NB4 (cell line): ENCODE measurements at regions not wholly inside any gene's neighbourhood (a gene's known extent, or its start where the extent isn't known, plus 50 kb on each side); places are given as distances from the start of the nearest gene placed in this dataset.
A peak's percentile ranks its signal among the peaks of the same experiment; 100 is the strongest.

ENCODE experiments used
- DNase-seq: peaks from one replicate; pipeline ENCODE4 v3.0.0; 2010; ENCODE audit warnings: low read depth
- H3K4me3 ChIP-seq: one replicate; pipeline ENCODE4 v1.5.1; 2011; ENCODE audit warnings: mild to moderate bottlenecking, low read depth, low read length, moderate library complexity
- MYC ChIP-seq: IDR thresholded peaks from 2 replicates; pipeline ENCODE4 v1.6.1; 2011; ENCODE audit warnings: low read depth, low read length
- POLR2A ChIP-seq: IDR thresholded peaks from 2 replicates; pipeline ENCODE4 v1.6.1; 2011; ENCODE audit warnings: mild to moderate bottlenecking; ENCODE audit not compliant: insufficient read length; ENCODE audit errors: extremely low read depth
- TF ChIP-seq, protein P1 (sequence below): IDR thresholded peaks from one replicate; pipeline ENCODE4 v1.5.1; 2012; ENCODE audit warnings: low read depth, low read length
- TF ChIP-seq, protein P2 (sequence below): IDR thresholded peaks from 2 replicates; pipeline ENCODE4 v1.6.1; 2011; ENCODE audit warnings: low read depth, low read length

- TF ChIP-seq POLR2A (no peak), MYC (no peak)
- TF ChIP-seq, protein P1, sequence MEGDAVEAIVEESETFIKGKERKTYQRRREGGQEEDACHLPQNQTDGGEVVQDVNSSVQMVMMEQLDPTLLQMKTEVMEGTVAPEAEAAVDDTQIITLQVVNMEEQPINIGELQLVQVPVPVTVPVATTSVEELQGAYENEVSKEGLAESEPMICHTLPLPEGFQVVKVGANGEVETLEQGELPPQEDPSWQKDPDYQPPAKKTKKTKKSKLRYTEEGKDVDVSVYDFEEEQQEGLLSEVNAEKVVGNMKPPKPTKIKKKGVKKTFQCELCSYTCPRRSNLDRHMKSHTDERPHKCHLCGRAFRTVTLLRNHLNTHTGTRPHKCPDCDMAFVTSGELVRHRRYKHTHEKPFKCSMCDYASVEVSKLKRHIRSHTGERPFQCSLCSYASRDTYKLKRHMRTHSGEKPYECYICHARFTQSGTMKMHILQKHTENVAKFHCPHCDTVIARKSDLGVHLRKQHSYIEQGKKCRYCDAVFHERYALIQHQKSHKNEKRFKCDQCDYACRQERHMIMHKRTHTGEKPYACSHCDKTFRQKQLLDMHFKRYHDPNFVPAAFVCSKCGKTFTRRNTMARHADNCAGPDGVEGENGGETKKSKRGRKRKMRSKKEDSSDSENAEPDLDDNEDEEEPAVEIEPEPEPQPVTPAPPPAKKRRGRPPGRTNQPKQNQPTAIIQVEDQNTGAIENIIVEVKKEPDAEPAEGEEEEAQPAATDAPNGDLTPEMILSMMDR, result no peak
- TF ChIP-seq, protein P2, sequence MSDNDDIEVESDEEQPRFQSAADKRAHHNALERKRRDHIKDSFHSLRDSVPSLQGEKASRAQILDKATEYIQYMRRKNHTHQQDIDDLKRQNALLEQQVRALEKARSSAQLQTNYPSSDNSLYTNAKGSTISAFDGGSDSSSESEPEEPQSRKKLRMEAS, result no peak
- no peak overlapping the region for H3K4me3 ChIP-seq
- DNase-seq, result no peak
Observed at GRCh38 chr3:66692766-66693150, 191.9 kb upstream of the LRIG1 start.

DNA sequence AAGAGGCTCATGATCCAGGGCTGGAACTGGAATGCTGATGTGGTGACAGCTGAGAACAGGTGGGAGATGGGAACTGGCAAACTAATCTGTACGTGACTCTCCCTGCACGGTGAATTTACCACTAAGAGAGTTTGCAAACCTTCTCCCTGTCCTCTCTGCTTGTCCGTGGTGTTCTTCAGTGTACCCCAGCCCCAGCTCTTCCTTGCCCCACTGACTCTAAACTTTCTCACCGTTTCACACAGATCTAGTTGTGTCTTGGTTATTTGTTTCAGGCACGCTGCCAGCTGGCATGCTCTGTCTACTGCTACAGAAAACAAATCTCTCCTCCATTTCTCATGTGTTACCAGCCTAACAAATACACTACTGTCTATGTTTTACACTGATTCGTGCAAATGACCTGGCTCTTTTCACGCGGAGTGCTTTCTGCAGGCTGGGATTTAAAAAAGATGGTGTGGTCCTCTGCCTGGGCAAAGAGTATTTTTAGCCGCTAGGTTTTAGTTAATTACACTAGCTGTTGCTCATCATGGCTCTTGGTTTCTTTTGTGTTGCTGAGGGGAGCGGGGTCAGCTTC is 192.7 kb upstream of the LRIG1 start:
- no peak for DNase-seq

DNA sequence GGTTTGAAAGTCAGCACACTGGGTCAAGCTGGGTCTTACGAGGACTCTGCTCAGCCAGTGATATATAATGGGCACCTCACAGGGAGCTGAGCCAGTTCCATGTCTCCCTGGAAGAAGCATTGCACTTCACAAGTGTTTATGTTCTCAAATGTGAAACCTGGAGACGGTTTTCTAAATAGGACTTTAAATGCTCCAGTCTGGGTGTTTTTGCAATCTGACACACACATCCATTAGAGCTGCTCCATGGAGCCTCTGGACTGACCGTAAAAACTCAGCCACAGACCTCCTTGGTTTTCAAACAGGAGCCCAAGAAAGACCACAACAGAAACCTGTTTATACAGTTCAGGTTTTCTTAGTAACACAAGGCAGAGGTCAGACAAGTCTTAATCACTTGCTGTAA is 201.3 kb upstream of the LRIG1 start:
- TF ChIP-seq MYC (no peak), POLR2A (no peak)
- TF ChIP-seq, protein P1, result no peak
- TF ChIP-seq, protein P2, result no peak
- no peak for DNase-seq
- no peak overlapping the region for H3K4me3 ChIP-seq

More for the DNA sequence above, 192.7 kb upstream of the LRIG1 start:
- H3K4me3 ChIP-seq, result no peak overlapping the region
- no peak for TF ChIP-seq POLR2A
- TF ChIP-seq, protein P2, result no peak
- TF ChIP-seq MYC, result no peak
- TF ChIP-seq, protein P1, result no peak

DNA sequence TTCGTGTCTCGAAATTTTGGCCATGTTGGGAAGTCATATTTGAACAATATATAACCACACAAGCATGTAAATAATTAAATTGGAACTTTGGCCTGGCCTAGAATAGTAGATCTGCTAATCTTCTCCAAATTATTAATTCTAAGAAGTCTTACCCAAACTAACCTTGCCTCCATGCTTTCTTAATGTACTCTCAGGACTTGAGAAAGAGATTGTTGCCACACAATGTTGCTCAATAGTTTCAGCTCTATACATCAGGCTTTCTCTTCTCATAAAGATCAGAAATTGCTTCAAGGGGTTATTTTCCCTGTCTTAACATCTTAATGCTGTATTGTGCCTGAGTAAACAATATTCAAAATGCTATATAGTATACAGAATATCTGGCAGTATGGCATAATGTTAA is 202.7 kb upstream of the LRIG1 start:
- TF ChIP-seq, protein P2, result no peak
- TF ChIP-seq POLR2A, result no peak
- TF ChIP-seq, protein P1, result no peak
- no peak for TF ChIP-seq MYC
- no peak overlapping the region for H3K4me3 ChIP-seq
- peak; percentile 47 for DNase-seq

- no peak overlapping the region for H3K4me3 ChIP-seq
- TF ChIP-seq MYC, result no peak
- TF ChIP-seq, protein P2, result no peak
- TF ChIP-seq, protein P1, result no peak
- TF ChIP-seq POLR2A, result no peak
- DNase-seq, result no peak
Observed at GRCh38 chr3:66705076-66705475, 204.3 kb upstream of the LRIG1 start.

- no peak overlapping the region for H3K4me3 ChIP-seq
- TF ChIP-seq POLR2A (no peak), MYC (no peak)
- TF ChIP-seq, protein P1, result no peak
- TF ChIP-seq, protein P2, result no peak
- no peak for DNase-seq
Observed at GRCh38 chr3:66706890-66707289, 206.1 kb upstream of the LRIG1 start.
